GM12864 (cell line): ENCODE measurements at regions not wholly inside any gene's neighbourhood (a gene's known extent, or its start where the extent isn't known, plus 50 kb on each side); places are given as distances from the start of the nearest gene placed in this dataset.

Experiments
- DNase-seq: peaks from one replicate; pipeline ENCODE4 v3.0.0-alpha.2; 2011; ENCODE audit warnings: low read depth
- H3K4me3 ChIP-seq: 2 replicates; pipeline ENCODE4 v1.5.1; 2011; ENCODE audit warnings: mild to moderate bottlenecking, low read depth, low read length, control low read depth
- TF ChIP-seq, protein P1 (sequence below): IDR thresholded peaks from 2 replicates; pipeline ENCODE4 v1.5.1; 2011; ENCODE audit warnings: low read depth, mild to moderate bottlenecking, moderate library complexity, low read length, control low read depth, inconsistent platforms; ENCODE audit errors: missing control alignments

GRCh38 chr5:111996574-111996973 is 239.6 kb upstream of the NREP start:
- TF ChIP-seq, protein P1, sequence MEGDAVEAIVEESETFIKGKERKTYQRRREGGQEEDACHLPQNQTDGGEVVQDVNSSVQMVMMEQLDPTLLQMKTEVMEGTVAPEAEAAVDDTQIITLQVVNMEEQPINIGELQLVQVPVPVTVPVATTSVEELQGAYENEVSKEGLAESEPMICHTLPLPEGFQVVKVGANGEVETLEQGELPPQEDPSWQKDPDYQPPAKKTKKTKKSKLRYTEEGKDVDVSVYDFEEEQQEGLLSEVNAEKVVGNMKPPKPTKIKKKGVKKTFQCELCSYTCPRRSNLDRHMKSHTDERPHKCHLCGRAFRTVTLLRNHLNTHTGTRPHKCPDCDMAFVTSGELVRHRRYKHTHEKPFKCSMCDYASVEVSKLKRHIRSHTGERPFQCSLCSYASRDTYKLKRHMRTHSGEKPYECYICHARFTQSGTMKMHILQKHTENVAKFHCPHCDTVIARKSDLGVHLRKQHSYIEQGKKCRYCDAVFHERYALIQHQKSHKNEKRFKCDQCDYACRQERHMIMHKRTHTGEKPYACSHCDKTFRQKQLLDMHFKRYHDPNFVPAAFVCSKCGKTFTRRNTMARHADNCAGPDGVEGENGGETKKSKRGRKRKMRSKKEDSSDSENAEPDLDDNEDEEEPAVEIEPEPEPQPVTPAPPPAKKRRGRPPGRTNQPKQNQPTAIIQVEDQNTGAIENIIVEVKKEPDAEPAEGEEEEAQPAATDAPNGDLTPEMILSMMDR, result no peak
- H3K4me3 ChIP-seq, result no peak overlapping the region
- DNase-seq, result no peak

- H3K4me3 ChIP-seq, result no peak overlapping the region
- TF ChIP-seq, protein P1, result no peak
- DNase-seq, result no peak
Measured at GRCh38 chr5:111995701-111996100, 238.7 kb upstream of the NREP start.

DNA sequence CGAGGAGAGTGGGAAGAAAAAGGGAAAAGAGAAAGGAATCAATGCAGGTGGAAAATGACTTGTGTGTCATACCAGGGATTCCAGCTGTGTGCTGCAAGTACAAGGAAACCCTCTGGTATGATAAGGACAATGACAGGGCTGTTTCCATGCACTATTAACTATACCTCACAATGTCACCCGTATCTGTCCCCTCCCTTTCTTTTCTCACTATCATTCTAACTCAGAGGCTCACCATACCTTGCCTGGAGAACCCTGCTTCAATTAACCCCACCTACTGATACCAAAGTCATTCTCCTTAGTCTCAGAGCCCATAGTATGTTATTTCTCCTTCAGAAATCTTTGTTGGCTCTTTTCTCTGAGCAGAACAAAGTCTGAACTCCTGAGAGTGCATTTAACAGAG is 236.2 kb upstream of the NREP start:
- no peak overlapping the region for H3K4me3 ChIP-seq
- no peak for DNase-seq
- TF ChIP-seq, protein P1, result no peak

DNA sequence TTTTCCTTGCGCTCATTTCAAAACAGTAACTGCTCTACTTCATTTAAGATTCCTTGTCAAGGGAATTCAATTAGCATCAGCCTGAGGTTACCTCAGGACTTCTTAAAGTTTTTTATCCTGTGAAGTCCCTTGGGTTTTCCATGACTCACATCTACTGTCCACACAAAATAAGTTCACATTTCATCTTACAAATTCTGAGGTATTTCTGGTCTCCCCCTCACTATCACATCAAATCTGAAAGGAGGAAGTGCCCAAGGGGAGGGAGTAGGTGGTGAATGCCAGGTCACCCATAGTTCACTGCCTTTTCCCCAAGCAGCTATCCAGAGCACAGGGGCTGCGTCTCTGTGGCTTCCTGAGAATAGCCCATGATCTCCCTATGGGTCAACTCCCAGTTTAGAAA is 227.1 kb upstream of the NREP start:
- DNase-seq, result no peak
- TF ChIP-seq, protein P1, result no peak
- H3K4me3 ChIP-seq, result no peak overlapping the region

DNA sequence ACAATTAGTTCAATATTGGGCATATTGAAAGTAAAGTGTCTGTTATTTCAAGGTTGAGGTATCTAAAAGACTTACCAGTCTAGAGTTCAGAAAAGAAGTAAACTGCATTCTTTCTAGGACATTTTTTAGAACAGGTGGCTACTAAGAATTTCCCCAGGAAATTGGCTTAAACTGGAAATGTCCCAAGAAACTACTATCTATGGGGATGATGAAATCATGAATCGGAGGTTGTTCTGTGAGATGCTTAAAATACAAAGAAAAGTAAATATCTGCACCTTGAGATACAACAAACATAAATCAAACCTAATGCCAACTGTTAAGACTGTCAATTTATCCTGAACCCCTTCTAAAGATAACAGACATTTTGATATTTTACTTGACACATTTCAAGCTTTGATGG is 226.5 kb upstream of the NREP start:
- DNase-seq, result no peak
- no peak overlapping the region for H3K4me3 ChIP-seq
- TF ChIP-seq, protein P1, result no peak

DNA sequence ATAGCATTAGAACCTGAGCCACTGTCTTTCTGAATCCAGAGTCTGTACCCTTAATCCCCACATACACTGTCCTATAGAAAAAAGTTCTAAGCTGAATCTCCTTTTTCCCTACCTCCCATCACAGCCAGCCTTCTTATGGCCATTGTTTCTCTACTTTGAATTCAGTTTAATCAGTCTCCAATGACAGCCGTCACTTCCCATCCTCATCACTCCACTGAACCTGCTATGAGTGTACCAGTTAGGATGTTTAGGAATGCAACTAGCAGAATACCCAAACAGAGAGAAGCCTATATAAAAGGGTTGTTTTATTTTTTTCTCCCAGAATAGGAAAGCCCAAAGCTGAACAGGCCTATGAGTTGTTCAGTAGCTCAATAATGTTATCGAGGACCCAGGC is 220.4 kb upstream of the NREP start:
- TF ChIP-seq, protein P1, result no peak
- no peak for DNase-seq
- H3K4me3 ChIP-seq, result no peak overlapping the region

DNA sequence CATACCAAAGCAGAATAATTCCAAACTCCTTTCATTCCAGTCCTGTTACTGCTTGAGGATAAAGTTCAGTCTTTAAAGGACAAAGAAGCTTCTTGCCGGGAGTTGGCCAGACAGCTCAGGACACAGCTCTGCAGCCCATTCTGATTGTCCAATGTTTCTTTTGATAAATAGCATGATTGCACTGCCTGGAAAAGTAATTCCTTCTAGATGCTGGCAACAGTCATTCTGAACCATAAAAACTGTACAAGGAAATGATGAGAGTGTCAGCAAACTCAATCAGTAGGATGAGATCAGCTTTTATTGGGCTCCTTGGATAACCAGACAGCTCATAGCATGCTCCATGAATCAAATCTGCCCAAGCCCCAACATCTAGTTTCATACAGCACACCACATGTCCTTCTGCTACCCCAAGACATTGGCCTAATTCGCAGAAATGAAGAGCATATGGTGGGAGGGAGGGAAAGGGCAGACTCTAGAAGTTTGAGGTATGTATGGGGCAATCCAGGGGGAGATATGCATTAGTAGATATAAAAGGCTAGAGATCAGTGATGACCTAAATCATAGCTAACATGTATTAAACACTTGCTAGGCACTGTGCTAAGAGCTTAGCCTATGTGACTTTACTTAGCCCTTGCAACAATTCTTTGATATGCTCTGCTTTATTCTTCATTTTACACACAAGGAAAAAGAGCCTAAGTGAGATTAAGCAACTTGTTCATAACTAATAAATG is 219.9 kb upstream of the NREP start:
- no peak overlapping the region for H3K4me3 ChIP-seq
- TF ChIP-seq, protein P1, result no peak
- DNase-seq, result no peak
